ENCODE measurements at regions not wholly inside any gene's neighbourhood (a gene's known extent, or its start where the extent isn't known, plus 50 kb on each side); places are given as distances from the start of the nearest gene placed in this dataset.

DNA sequence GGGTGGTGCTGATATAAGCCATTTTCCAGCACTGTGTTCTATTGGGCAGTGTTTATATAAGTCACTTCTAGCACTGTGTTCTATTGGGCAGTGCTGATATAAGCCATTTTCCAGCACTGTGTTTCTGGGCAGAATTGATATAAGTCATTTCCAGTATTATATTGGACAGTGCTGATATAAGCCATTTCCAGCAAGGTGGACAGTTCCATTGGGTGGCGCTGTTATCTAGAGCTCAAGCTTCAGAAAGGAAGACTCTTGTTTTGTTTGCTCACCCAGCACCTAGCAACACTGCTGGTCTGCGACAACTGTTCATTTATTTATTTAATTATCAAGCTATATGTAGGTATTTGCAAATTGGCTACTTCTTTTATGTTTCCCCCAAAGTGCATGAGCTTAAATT lies 690.3 kb downstream of the AACS start:
- CTCF ChIA-PET = no interaction called here

DNA sequence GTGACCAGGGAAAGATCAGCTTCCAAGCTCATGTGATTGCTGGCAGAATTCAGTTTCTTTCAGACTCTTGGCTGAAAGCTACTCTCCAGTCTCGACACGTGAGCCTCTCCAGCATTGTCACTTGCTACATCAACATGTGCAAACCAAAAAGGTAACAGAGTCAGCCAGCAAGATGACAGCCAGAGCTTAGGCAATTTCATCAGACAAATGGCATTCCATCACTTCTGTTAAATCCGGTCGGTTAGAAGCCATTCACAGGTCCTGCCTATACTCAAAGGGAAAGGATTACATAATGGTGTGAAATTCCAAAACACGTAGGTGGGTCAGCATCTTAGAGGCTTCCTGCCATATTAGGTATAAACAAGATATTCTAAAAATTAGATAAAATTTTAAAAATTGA lies 700.9 kb downstream of the AACS start:
- no peak overlapping the region for H3K27ac ChIP-seq (ENCODE audit: low read depth, low read length)
- no peak for DNase-seq (ENCODE audit: low read depth, low spot score)
- CTCF ChIA-PET = no interaction called here
- no peaks in the 10 kb centered on the region for H3K27me3 ChIP-seq (ENCODE audit: control insufficient read depth, insufficient read depth, low read length)
- H3K9me3 ChIP-seq (ENCODE audit: control insufficient read depth, insufficient read depth, low read length) = peaks cover 31% of the 10 kb centered on the region
- POLR2A ChIA-PET = no interaction called here
- TF ChIP-seq, protein P1, sequence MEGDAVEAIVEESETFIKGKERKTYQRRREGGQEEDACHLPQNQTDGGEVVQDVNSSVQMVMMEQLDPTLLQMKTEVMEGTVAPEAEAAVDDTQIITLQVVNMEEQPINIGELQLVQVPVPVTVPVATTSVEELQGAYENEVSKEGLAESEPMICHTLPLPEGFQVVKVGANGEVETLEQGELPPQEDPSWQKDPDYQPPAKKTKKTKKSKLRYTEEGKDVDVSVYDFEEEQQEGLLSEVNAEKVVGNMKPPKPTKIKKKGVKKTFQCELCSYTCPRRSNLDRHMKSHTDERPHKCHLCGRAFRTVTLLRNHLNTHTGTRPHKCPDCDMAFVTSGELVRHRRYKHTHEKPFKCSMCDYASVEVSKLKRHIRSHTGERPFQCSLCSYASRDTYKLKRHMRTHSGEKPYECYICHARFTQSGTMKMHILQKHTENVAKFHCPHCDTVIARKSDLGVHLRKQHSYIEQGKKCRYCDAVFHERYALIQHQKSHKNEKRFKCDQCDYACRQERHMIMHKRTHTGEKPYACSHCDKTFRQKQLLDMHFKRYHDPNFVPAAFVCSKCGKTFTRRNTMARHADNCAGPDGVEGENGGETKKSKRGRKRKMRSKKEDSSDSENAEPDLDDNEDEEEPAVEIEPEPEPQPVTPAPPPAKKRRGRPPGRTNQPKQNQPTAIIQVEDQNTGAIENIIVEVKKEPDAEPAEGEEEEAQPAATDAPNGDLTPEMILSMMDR (IDR thresholded peaks at IDR 0.05; ENCODE audit: low read depth, low read length) = no peak
- no peak overlapping the region for H3K4me3 ChIP-seq (ENCODE audit: low read depth, low read length)

More for the DNA sequence above, 690.3 kb downstream of the AACS start:
- POLR2A ChIA-PET = no interaction called here
- DNase-seq (ENCODE audit: low read depth, low spot score) = no peak
- Histone ChIP-seq H3K9me3 (ENCODE audit: control insufficient read depth, insufficient read depth, low read length) (peaks cover 15% of the 10 kb centered on the region), H3K4me3 (ENCODE audit: low read depth, low read length) (no peak overlapping the region), H3K27me3 (ENCODE audit: control insufficient read depth, insufficient read depth, low read length) (no peaks in the 10 kb centered on the region), H3K27ac (ENCODE audit: low read depth, low read length) (no peak overlapping the region)
- TF ChIP-seq, protein P1 (IDR thresholded peaks at IDR 0.05; ENCODE audit: low read depth, low read length) = no peak

DNA sequence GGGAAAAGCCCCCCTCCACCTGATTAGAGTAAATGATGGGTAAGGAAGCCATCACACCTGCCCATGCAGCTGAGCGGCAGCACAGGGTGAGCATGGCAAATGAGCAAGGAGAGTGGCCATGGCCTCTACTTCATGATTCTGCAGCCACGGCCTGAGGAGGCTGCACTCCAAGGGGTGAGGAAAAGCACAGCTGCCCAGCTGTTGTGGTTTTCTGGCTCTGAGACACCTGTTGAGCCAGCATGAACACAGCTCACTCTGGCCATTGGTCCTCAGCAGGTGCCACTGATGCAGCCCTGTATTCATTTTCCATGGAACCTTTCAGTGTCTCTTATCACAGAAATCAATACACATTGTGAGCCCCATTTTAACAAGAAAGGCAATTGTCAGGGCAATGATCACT lies 707.2 kb downstream of the AACS start:
- H3K27me3 ChIP-seq (ENCODE audit: control insufficient read depth, insufficient read depth, low read length) = no peaks in the 10 kb centered on the region
- peaks cover 24% of the 10 kb centered on the region for H3K9me3 ChIP-seq (ENCODE audit: control insufficient read depth, insufficient read depth, low read length)
- DNase-seq (ENCODE audit: low read depth, low spot score) = no peak
- no peak overlapping the region for H3K4me3 ChIP-seq (ENCODE audit: low read depth, low read length)
- TF ChIP-seq, protein P1 (IDR thresholded peaks at IDR 0.05; ENCODE audit: low read depth, low read length) = no peak
- H3K27ac ChIP-seq (ENCODE audit: low read depth, low read length) = no peak overlapping the region
- POLR2A ChIA-PET = no interaction called here
- CTCF ChIA-PET = no interaction called here

DNA sequence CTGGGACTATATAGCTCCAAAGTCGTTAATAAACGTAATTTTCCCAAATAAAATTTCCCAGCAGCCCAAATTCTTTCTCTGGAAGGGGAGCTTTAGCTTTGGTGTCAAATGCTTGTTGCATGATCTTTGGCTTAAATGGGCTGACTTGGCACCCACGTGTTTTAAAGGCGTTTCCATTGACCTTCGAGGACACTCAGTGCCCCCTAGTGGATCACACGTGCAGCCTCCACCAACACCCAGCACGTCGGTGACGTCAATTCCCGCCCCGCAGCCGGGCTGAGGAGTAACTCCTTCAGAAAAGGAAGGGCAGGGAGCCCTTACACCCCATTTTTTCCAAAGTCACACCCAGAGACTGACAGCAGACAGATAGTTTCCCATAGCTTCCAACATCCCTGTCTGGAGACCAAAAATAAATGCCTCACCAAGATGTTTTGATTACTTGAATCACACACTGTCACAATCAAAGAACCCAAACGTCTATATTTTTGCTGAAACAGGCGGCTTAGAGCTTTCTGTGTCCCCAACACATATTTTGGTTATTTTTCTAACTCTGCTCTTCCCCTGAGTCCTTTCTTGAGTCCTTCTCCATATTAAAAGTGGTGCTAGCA lies 707.9 kb downstream of the AACS start:
- ChIA-PET CTCF (no interaction called here), POLR2A (no interaction called here)
- TF ChIP-seq, protein P1 (IDR thresholded peaks at IDR 0.05; ENCODE audit: low read depth, low read length) = no peak
- H3K27ac ChIP-seq (ENCODE audit: low read depth, low read length) = no peak overlapping the region
- peaks cover 26% of the 10 kb centered on the region for H3K9me3 ChIP-seq (ENCODE audit: control insufficient read depth, insufficient read depth, low read length)
- no peaks in the 10 kb centered on the region for H3K27me3 ChIP-seq (ENCODE audit: control insufficient read depth, insufficient read depth, low read length)
- no peak overlapping the region for H3K4me3 ChIP-seq (ENCODE audit: low read depth, low read length)
- DNase-seq (ENCODE audit: low read depth, low spot score) = no peak

DNA sequence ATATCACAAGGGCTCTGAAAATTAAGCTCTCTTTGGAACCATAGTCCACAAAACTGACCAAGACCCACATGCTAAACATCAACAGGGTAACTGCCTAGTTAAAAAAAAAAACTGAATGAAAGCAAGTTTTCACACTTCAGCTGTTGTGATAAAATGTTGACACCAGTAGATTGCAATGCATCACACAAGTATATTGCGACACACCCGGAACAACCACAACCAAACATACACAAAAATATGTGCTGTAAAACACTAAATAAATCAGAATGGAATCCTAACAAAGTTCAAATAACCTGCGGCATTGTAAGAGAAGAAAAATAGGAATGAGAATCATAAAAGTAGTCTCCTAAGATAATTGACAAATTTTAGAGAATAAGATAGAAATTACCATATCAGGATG lies 710.3 kb downstream of the AACS start:
- peaks cover 22% of the 10 kb centered on the region for H3K9me3 ChIP-seq (ENCODE audit: control insufficient read depth, insufficient read depth, low read length)
- TF ChIP-seq, protein P1 (IDR thresholded peaks at IDR 0.05; ENCODE audit: low read depth, low read length) = no peak
- no peak for DNase-seq (ENCODE audit: low read depth, low spot score)
- no peaks in the 10 kb centered on the region for H3K27me3 ChIP-seq (ENCODE audit: control insufficient read depth, insufficient read depth, low read length)
- POLR2A ChIA-PET = no interaction called here
- CTCF ChIA-PET = no interaction called here
- no peak overlapping the region for H3K27ac ChIP-seq (ENCODE audit: low read depth, low read length)
- H3K4me3 ChIP-seq (ENCODE audit: low read depth, low read length) = no peak overlapping the region
